ENCODE measurements at regions not wholly inside any gene's neighbourhood (a gene's known extent, or its start where the extent isn't known, plus 50 kb on each side); places are given as distances from the start of the nearest gene placed in this dataset.

GRCh38 chr12:97322388-97322787, 140.2 kb upstream of the RMST start:
- CTCF ChIA-PET: no interaction called here
- Histone ChIP-seq H3K4me1 (ENCODE audit: control insufficient read depth, insufficient read depth, low read length) (no peaks in the 10 kb centered on the region), H3K4me3 (ENCODE audit: low read depth, low read length) (no peak overlapping the region), H3K36me3 (ENCODE audit: control insufficient read depth in 2 of 2, insufficient read depth in 1 of 2, low read length in 2 of 2) (no peaks in the 10 kb centered on the region), H3K9me3 (ENCODE audit: control insufficient read depth, insufficient read depth, low read depth, low read length) (no peaks in the 10 kb centered on the region), H3K27ac (ENCODE audit: extremely low read depth, low read depth, low read length) (no peak overlapping the region)
- TF ChIP-seq SP2 (tag by site-specific recombination; IDR thresholded peaks at IDR 0.05) (no peak), ZSCAN16 (tag by site-specific recombination; IDR thresholded peaks at IDR 0.05) (no peak), ZBTB20 (tag by site-specific recombination; IDR thresholded peaks at IDR 0.05) (no peak), REST (tag by site-specific recombination; IDR thresholded peaks at IDR 0.05) (0 out of 2 replicates have a peak, but pooled peaks have one; percentile 24), ZNF639 (tag by site-specific recombination; IDR thresholded peaks at IDR 0.05) (no peak)
- POLR2A ChIA-PET: no interaction called here

- Histone ChIP-seq H3K4me3 (ENCODE audit: low read depth, low read length) (no peak overlapping the region), H3K4me1 (ENCODE audit: control insufficient read depth, insufficient read depth, low read length) (no peaks in the 10 kb centered on the region), H3K9me3 (ENCODE audit: control insufficient read depth, insufficient read depth, low read depth, low read length) (no peaks in the 10 kb centered on the region), H3K27ac (ENCODE audit: extremely low read depth, low read depth, low read length) (no peak overlapping the region), H3K36me3 (ENCODE audit: control insufficient read depth in 2 of 2, insufficient read depth in 1 of 2, low read length in 2 of 2) (no peaks in the 10 kb centered on the region)
- TF ChIP-seq MZF1 (tag by site-specific recombination; IDR thresholded peaks at IDR 0.05; ENCODE audit: borderline replicate concordance) (no peak), ZNF324 (tag by site-specific recombination; IDR thresholded peaks at IDR 0.05) (no peak), SP3 (tag by site-specific recombination; IDR thresholded peaks at IDR 0.05) (no peak), ZNF184 (tag by site-specific recombination; IDR thresholded peaks at IDR 0.05) (no peak), GLIS1 (tag by site-specific recombination; IDR thresholded peaks at IDR 0.05) (no peak), ZNF610 (tag by site-specific recombination; IDR thresholded peaks at IDR 0.05; ENCODE audit: borderline replicate concordance) (no peak)
- ChIA-PET CTCF (interaction anchor here (0.6 kb wide), 1 partner anchor 84 kb away, joined by 3 read pairs; no protein-coding TSS in a partner anchor), POLR2A (no interaction called here)
Measured at GRCh38 chr12:97323154-97323553, 139.4 kb upstream of the RMST start.

- Histone ChIP-seq H3K27ac (ENCODE audit: extremely low read depth, low read depth, low read length) (no peak overlapping the region), H3K4me3 (ENCODE audit: low read depth, low read length) (no peak overlapping the region), H3K36me3 (ENCODE audit: control insufficient read depth in 2 of 2, insufficient read depth in 1 of 2, low read length in 2 of 2) (no peaks in the 10 kb centered on the region), H3K9me3 (ENCODE audit: control insufficient read depth, insufficient read depth, low read depth, low read length) (no peaks in the 10 kb centered on the region), H3K4me1 (ENCODE audit: control insufficient read depth, insufficient read depth, low read length) (no peaks in the 10 kb centered on the region)
- ChIA-PET CTCF (no interaction called here), POLR2A (no interaction called here)
- TF ChIP-seq ZSCAN18 (tag by site-specific recombination; IDR thresholded peaks at IDR 0.05): no peak
- no peak for TF ChIP-seq OSR2 (tag by site-specific recombination; IDR thresholded peaks at IDR 0.05)
- no peak for TF ChIP-seq ZNF561 (tag by site-specific recombination; IDR thresholded peaks at IDR 0.05; ENCODE audit: borderline replicate concordance)
- no peak for TF ChIP-seq ZBTB49 (tag by site-specific recombination; IDR thresholded peaks at IDR 0.05; ENCODE audit: low read depth)
Measured at GRCh38 chr12:97324471-97324870, 138.1 kb upstream of the RMST start.
